Activated CD8-positive, alpha-beta T cell treated with anti-CD3 and anti-CD28 coated beads for 36 hours (primary cell): ENCODE measurements at regions not wholly inside any gene's neighbourhood (a gene's known extent, or its start where the extent isn't known, plus 50 kb on each side); places are given as distances from the start of the nearest gene placed in this dataset.

Experiments
- ATAC-seq: fragments of 200-7000 bp; cut with Tn5 transposase; one replicate; pipeline ENCODE4 v1.10.0; 2021; ENCODE audit warnings: mild to moderate bottlenecking, moderate library complexity
- CTCF ChIA-PET: fragments of 350-600 bp; sonication (Branson Sonifier 250); formaldehyde crosslinking; loops from one replicate; lab custom pipeline; 2021; ENCODE audit warnings: antibody characterized with exemption; lab: Charles Lee
- POLR2A ChIA-PET: fragments of 350-600 bp; sonication (Branson Sonifier 250); formaldehyde crosslinking; loops from one replicate; lab custom pipeline; 2021; ENCODE audit warnings: antibody characterized with exemption; lab: Charles Lee
- DNase-seq: peaks from one replicate; pipeline ENCODE4 v3.0.0-alpha.2; 2020
- H3K27ac Mint-ChIP-seq: one replicate; pipeline ENCODE4 v1.8.0; 2021; ENCODE audit warnings: mild to moderate bottlenecking, mixed read lengths
- H3K27me3 Mint-ChIP-seq: one replicate; pipeline ENCODE4 v1.8.0; 2021; ENCODE audit warnings: mixed read lengths
- H3K36me3 Mint-ChIP-seq: one replicate; pipeline ENCODE4 v1.8.0; 2021; ENCODE audit warnings: low read depth, mixed read lengths
- H3K4me1 Mint-ChIP-seq: one replicate; pipeline ENCODE4 v1.8.0; 2021; ENCODE audit warnings: low read depth, mixed read lengths
- H3K4me3 Mint-ChIP-seq: one replicate; pipeline ENCODE4 v1.8.0; 2021; ENCODE audit warnings: mild to moderate bottlenecking, moderate library complexity, mixed read lengths
- H3K9me3 Mint-ChIP-seq: one replicate; pipeline ENCODE4 v1.8.0; 2021; ENCODE audit warnings: mixed read lengths
- CTCF ChIP-seq: fragments of 200-600 bp; IDR thresholded peaks from one replicate; pipeline ENCODE4 v1.8.0; 2022; ENCODE audit warnings: antibody characterized with exemption, mild to moderate bottlenecking
- intact Hi-C: fragments of 100-400 bp; cut with micrococcal nuclease; formaldehyde crosslinking; loops from one replicate; pipeline ENCODE4 v1.10.0; 2022

- Mint-ChIP-seq H3K27me3 (peaks cover 13% of the 10 kb centered on the region), H3K36me3 (no peaks in the 10 kb centered on the region), H3K9me3 (no peaks in the 10 kb centered on the region), H3K27ac (no peak overlapping the region), H3K4me3 (no peak overlapping the region), H3K4me1 (no peaks in the 10 kb centered on the region)
- TF ChIP-seq CTCF: peak; percentile 94
- DNase-seq (peak; percentile 70), ATAC-seq (peak; percentile 30)
- intact Hi-C loops: loop anchor here (2.0 to 10.0 kb wide), 2 partner anchors 256 to 376 kb away; no protein-coding TSS in a partner anchor
- POLR2A ChIA-PET: interaction anchor here (0.6 kb wide), 1 partner anchor 306 kb away, joined by 3 read pairs; no protein-coding TSS in a partner anchor
- CTCF ChIA-PET: interaction anchor here (1.2 to 2.0 kb wide), 5 partner anchors 9 to 380 kb away, joined by 3 to 11 read pairs (median 5); no protein-coding TSS in a partner anchor
These were observed 213.9 kb downstream of the TFCP2L1 start for GRCh38 chr2:121071034-121071504.

- CTCF ChIA-PET: interaction anchor here (1.1 to 2.0 kb wide), 3 partner anchors 214 to 392 kb away, joined by 4 to 11 read pairs (median 5); no protein-coding TSS in a partner anchor
- H3K9me3 Mint-ChIP-seq: no peaks in the 10 kb centered on the region
- no peak for TF ChIP-seq CTCF
- no peak for ATAC-seq
- DNase-seq: no peak
- H3K27me3 Mint-ChIP-seq: peaks cover 19% of the 10 kb centered on the region
- no peaks in the 10 kb centered on the region for H3K4me1 Mint-ChIP-seq
- H3K36me3 Mint-ChIP-seq: no peaks in the 10 kb centered on the region
- intact Hi-C loops: loop anchor here (10.0 kb wide), 1 partner anchor 258 kb away; no protein-coding TSS in a partner anchor
- H3K4me3 Mint-ChIP-seq: no peak overlapping the region
- POLR2A ChIA-PET: no interaction called here
- H3K27ac Mint-ChIP-seq: no peak overlapping the region
These were observed 212.2 kb downstream of the TFCP2L1 start for GRCh38 chr2:121072784-121073183.

DNA sequence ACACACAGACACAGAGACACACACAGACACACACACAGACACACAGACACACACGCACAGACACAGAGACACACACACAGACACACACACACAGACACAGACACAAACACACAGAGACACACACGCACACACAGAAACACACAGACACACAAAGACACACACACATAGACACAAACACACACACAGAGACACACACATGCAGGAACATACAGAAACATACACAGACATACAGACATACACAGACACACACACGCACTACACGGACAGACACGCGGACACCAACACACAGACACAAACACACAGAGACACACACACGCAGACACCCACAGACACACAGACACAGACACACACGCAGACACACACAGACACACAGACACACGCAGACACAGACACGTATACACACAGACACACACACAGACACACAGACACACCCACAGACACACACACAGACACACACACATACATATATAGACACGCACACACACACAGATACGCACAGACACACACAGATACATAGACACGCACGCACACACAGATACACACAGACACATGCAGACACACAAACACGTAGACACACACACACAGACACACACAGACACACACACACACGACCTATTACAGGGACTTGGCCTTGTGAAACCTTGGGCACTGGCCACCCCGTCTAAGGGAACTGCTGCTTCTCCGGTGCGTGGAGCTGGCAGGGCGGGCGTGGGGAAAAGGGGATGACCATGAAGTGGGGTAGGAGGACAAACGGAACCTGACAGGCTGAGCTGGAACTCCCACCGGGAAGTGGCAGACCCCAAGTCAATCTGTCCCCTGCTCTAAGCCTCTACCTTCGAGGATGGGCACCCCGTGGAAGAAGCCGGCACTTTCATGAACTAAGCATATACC is 211.4 kb downstream of the TFCP2L1 start:
- DNase-seq (no peak), ATAC-seq (no peak)
- H3K9me3 Mint-ChIP-seq: no peaks in the 10 kb centered on the region
- CTCF ChIA-PET: interaction anchor here (0.7 kb wide), 1 partner anchor 56 kb away, joined by 3 read pairs; no protein-coding TSS in a partner anchor
- H3K27ac Mint-ChIP-seq: no peak overlapping the region
- H3K4me1 Mint-ChIP-seq: no peaks in the 10 kb centered on the region
- H3K4me3 Mint-ChIP-seq: no peak overlapping the region
- H3K36me3 Mint-ChIP-seq: no peaks in the 10 kb centered on the region
- peaks cover 20% of the 10 kb centered on the region for H3K27me3 Mint-ChIP-seq
- POLR2A ChIA-PET: interaction anchor here (0.7 to 2.2 kb wide), 2 partner anchors 247 to 457 kb away, joined by 3 to 16 read pairs; partner anchors contain the start of gene RNU4ATAC
- intact Hi-C loops: loop anchor here (10.0 kb wide), 1 partner anchor 259 kb away; no protein-coding TSS in a partner anchor
- TF ChIP-seq CTCF: no peak

- POLR2A ChIA-PET: interaction anchor here (0.7 to 2.2 kb wide), 6 partner anchors 10 to 456 kb away, joined by 3 to 16 read pairs (median 4); partner anchors contain the start of gene RNU4ATAC
- no peaks in the 10 kb centered on the region for H3K36me3 Mint-ChIP-seq
- H3K4me1 Mint-ChIP-seq: no peaks in the 10 kb centered on the region
- no peaks in the 10 kb centered on the region for H3K9me3 Mint-ChIP-seq
- no peak overlapping the region for H3K27ac Mint-ChIP-seq
- intact Hi-C loops: loop anchor here (10.0 kb wide), 1 partner anchor 260 kb away; no protein-coding TSS in a partner anchor
- no peak for TF ChIP-seq CTCF
- H3K27me3 Mint-ChIP-seq: peaks cover 20% of the 10 kb centered on the region
- peak; percentile 10 for ATAC-seq
- CTCF ChIA-PET: interaction anchor here (1.0 kb wide), 1 partner anchor 11 kb away, joined by 4 read pairs; no protein-coding TSS in a partner anchor
- DNase-seq: no peak
- H3K4me3 Mint-ChIP-seq: no peak overlapping the region
These were observed 210.6 kb downstream of the TFCP2L1 start for GRCh38 chr2:121074293-121074932.
